ENCODE measurements at regions not wholly inside any gene's neighbourhood (a gene's known extent, or its start where the extent isn't known, plus 50 kb on each side); places are given as distances from the start of the nearest gene placed in this dataset.
"Not testable (repeated sequence)": the region's sequence is repeated elsewhere in the genome, so short reads cannot be mapped to it uniquely, and the experiment has no call there.

DNA sequence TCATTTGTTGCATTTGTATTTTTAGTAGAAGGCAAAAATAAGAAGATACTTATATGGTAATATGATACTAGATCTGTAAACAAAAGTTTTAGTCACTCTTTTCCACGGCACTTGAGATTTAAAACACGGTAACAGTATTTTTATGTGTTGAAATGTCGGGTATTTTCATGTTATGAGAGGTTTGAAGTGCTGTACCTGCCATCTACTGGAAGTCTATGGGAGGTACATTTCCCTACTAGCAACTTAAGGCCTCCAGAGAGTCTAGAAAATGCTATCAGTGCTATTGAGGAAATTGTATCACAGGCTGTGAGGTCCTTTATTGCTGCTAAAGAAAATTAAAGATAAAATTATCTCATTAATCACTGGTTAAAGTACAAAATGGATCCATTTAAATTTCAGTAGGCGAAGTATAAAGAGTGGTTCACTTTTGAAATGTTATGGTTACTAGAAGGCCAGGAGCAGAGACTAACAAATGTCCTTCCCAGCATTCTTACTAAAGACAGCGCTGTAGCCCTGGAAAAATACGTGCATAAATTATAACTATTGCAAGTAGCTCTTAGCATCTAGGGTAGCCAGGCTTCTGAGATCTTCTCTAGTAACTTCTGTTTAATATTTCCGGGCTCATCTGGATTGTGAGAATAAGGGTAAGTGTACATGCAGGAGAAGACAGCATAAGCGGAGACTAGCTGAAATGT lies 77.6 kb upstream of the PRKD1 start:
- DNase-seq (ENCODE audit: low read depth) = peak; percentile 92

DNA sequence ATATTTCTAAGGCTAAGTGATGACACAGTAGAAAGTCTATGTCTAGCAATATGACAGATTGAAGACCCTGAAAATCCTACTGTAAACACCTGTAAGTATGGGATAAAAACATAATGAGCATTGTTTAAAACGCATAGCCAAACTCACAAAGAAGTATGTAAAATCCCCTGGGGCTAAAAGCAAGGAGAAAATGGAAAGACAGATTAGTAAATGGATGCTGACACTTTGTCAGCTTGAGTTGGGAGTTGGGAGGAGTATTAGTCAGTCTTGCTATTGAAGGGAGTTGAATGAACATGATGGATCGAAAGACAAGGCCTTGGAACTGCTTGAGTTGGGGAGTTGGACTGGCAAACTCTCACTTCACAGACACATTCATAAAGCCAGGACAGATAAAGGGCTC lies 79.0 kb upstream of the PRKD1 start:
- TF ChIP-seq, protein P1, sequence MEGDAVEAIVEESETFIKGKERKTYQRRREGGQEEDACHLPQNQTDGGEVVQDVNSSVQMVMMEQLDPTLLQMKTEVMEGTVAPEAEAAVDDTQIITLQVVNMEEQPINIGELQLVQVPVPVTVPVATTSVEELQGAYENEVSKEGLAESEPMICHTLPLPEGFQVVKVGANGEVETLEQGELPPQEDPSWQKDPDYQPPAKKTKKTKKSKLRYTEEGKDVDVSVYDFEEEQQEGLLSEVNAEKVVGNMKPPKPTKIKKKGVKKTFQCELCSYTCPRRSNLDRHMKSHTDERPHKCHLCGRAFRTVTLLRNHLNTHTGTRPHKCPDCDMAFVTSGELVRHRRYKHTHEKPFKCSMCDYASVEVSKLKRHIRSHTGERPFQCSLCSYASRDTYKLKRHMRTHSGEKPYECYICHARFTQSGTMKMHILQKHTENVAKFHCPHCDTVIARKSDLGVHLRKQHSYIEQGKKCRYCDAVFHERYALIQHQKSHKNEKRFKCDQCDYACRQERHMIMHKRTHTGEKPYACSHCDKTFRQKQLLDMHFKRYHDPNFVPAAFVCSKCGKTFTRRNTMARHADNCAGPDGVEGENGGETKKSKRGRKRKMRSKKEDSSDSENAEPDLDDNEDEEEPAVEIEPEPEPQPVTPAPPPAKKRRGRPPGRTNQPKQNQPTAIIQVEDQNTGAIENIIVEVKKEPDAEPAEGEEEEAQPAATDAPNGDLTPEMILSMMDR (conservative IDR thresholded peaks at IDR 0.05; ENCODE audit: low read depth, low read length) = no peak
- no peak overlapping the region for H3K4me3 ChIP-seq (ENCODE audit: low read depth, low read length)
- no peak for DNase-seq (ENCODE audit: low read depth)

More for the DNA sequence above, 77.6 kb upstream of the PRKD1 start:
- TF ChIP-seq, protein P1 (conservative IDR thresholded peaks at IDR 0.05; ENCODE audit: low read depth, low read length) = peak; percentile 73
- H3K4me3 ChIP-seq (ENCODE audit: low read depth, low read length) = no peak overlapping the region

DNA sequence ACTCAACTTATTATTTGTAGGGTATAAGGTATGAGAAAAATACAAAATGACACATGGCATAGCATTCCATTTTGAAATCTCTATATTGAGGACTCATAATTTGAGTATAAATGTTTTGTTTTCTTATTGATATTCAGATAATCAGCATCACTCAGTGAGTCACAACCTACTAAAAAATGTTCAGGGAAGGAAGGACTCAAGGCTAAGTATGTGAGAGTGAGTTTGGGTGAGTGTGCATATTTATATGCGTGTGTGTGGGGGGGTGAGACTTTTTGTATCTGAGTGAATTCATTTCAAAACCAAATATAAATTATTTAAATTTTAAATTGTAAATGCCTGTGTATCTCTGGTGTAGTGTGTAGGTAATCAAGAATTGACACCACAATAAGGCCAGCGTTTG lies 87.8 kb upstream of the PRKD1 start:
- TF ChIP-seq, protein P1 (conservative IDR thresholded peaks at IDR 0.05; ENCODE audit: low read depth, low read length) = no peak
- no peak overlapping the region for H3K4me3 ChIP-seq (ENCODE audit: low read depth, low read length)
- DNase-seq (ENCODE audit: low read depth) = peak; percentile 24

DNA sequence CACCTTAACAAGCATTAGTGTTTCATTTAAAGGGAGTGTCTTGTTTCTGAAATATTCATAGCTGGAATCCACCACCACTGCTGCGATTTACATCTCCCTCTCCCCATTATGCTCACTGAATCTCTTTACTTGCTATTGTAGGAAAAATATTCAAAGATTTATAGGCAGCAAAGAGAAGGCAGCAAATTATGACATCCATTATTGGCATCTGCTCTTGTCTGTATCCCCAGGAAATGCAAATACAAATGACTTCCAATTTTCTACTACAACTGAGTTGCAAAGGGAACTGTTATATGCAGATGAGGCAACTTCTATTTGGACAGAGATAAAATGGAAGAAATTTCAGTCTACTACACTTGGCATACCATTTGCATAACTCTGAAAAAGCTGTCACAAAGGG lies 88.4 kb upstream of the PRKD1 start:
- DNase-seq (ENCODE audit: low read depth) = no peak
- no peak overlapping the region for H3K4me3 ChIP-seq (ENCODE audit: low read depth, low read length)
- TF ChIP-seq, protein P1 (conservative IDR thresholded peaks at IDR 0.05; ENCODE audit: low read depth, low read length) = no peak

DNA sequence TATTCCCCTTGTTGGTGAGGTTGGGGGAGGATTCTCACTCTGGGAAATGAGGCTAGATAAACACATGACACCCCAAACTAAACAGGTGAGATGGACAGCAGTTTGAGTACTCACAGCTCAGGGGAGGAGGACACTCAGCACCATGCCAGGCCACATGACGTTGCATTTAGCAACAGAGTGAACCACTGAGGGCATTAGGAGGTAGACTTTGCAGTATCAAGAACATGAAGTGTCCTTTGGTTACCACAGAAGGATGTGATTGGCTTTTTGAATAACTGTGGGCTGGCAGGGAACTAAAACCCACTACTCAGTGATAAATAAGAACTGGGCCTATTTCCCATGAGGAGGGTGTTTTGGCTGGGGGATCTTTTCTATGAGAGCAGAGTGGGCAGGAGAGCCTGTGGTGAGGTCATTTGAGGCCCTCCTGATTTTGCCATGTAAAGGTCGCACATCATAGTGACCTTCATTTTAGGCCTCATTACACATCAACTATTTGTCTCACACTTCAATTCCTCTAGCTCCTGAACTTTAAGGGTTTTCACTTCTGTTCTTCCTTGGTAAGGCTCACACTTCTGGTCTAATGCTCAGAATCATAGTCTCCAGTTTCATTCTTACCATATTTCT lies 89.8 kb upstream of the PRKD1 start:
- TF ChIP-seq, protein P1 (conservative IDR thresholded peaks at IDR 0.05; ENCODE audit: low read depth, low read length) = no peak
- no peak for DNase-seq (ENCODE audit: low read depth)
- no peak overlapping the region for H3K4me3 ChIP-seq (ENCODE audit: low read depth, low read length)

DNA sequence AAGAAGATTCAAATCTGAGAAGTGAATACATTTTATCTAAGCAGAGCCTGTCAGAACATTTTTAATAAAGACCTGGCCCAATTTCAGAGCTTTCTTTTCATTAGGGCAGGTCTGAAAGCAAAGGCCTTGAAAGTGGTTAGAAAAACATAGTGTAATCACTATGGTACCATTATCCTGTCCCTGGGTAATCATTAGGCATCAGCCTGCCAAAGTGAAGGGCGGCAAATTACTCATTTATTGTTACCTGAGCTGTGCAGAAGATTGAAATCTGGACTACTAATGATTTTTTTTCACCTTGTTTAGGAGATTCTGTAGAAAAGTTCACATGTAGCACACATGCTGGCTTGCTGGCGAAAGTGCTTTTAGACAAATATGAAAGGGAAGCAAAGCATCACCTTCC lies 92.6 kb upstream of the PRKD1 start:
- TF ChIP-seq, protein P1 (conservative IDR thresholded peaks at IDR 0.05; ENCODE audit: low read depth, low read length) = no peak
- no peak overlapping the region for H3K4me3 ChIP-seq (ENCODE audit: low read depth, low read length)

DNA sequence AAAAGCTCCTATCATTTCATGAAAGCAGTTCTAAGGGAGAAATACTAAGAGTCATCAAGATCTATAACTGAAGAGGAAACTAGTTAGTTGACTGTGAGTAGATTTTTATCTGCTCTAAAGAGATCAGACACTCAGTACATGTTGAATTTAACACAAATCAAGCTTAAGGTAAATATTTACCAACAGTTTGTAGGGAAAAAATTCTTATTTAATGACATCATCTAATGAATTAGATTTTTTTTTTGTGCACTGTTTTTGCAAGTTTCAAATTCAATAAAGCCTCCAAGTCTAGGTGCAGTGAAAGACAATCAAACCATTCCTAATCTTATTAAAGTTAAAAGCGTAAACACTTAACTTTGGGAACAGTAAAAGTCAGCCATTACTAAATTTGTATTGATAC lies 93.0 kb upstream of the PRKD1 start:
- H3K4me3 ChIP-seq (ENCODE audit: low read depth, low read length) = no peak overlapping the region
- TF ChIP-seq, protein P1 (conservative IDR thresholded peaks at IDR 0.05; ENCODE audit: low read depth, low read length) = no peak
- DNase-seq (ENCODE audit: low read depth) = no peak

More for the DNA sequence above, 92.6 kb upstream of the PRKD1 start:
- DNase-seq (ENCODE audit: low read depth) = no peak

DNA sequence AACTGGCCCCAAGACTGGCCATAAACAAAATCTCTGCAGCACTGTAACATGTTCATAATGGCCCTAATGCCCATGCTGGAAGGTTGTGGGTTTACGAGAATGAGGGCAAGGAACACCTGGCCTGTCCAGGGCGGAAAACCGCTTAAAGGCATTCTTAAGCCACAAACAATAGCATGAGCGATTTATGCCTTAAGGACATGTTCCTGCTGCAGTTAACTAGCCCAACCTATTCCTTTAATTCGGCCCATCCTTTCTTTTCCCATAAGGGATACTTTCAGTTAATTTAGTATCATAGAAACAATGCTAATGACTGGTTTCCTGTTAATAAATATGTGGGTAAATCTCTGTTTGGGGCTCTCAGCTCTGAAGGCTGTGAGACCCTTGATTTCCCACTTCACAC lies 95.7 kb upstream of the PRKD1 start:
- H3K4me3 ChIP-seq (ENCODE audit: low read depth, low read length); DNase-seq (ENCODE audit: low read depth): not testable (repeated sequence)

All from choroid plexus epithelial cell (primary cell).